Body of pancreas (tissue), 4 donors: ENCODE measurements at regions not wholly inside any gene's neighbourhood (a gene's known extent, or its start where the extent isn't known, plus 50 kb on each side); places are given as distances from the start of the nearest gene placed in this dataset.

Source experiments
- POLR2A ChIP-seq, 3 donors: fragments of 450-650 bp; IDR thresholded peaks; one replicate each; pipeline ENCODE4 v1.6.1; 2016; ENCODE audit warnings: antibody characterized with exemption in 3 of 3, mild to moderate bottlenecking in 2 of 3
- TF ChIP-seq, protein P1 (sequence below), 7 experiments: fragments of 450-650 bp in 4 of 7; fragments of 200-600 bp in 3 of 7; sonication (generic) in 3 of 7; IDR thresholded peaks; one replicate each; pipeline ENCODE4 v1.5.1; 2016 to 2019; ENCODE audit warnings: antibody characterized with exemption in 7 of 7

DNA sequence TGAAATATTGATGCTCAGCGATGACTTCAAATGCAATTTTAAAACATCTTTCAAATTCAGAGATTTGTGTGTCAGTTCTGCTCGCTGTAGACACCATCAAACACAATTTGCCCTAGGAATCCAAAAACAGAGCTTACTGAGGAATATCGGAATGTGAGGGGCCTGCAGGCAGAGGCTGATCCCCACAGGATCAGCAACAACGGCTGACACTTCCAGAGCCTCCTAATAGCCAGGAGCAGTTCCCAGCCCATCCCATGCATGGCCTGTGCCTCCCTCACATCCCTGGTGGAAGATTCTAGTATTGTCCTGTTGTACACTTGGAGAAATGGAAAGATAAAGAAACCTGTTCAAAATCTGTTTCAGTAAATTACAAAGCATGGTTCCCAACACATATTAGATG lies 129.7 kb upstream of the VWC2 start:
- TF ChIP-seq, protein P1, sequence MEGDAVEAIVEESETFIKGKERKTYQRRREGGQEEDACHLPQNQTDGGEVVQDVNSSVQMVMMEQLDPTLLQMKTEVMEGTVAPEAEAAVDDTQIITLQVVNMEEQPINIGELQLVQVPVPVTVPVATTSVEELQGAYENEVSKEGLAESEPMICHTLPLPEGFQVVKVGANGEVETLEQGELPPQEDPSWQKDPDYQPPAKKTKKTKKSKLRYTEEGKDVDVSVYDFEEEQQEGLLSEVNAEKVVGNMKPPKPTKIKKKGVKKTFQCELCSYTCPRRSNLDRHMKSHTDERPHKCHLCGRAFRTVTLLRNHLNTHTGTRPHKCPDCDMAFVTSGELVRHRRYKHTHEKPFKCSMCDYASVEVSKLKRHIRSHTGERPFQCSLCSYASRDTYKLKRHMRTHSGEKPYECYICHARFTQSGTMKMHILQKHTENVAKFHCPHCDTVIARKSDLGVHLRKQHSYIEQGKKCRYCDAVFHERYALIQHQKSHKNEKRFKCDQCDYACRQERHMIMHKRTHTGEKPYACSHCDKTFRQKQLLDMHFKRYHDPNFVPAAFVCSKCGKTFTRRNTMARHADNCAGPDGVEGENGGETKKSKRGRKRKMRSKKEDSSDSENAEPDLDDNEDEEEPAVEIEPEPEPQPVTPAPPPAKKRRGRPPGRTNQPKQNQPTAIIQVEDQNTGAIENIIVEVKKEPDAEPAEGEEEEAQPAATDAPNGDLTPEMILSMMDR (IDR thresholded peaks at IDR 0.05), result no peak
- TF ChIP-seq POLR2A (IDR thresholded peaks at IDR 0.05), result no peak
